HG03378 (cell line): ENCODE measurements at regions not wholly inside any gene's neighbourhood (a gene's known extent, or its start where the extent isn't known, plus 50 kb on each side); places are given as distances from the start of the nearest gene placed in this dataset.

ENCODE experiments used
- ATAC-seq: cut with Tn5 transposase; IDR thresholded peaks from one replicate; pipeline ENCODE4 v1.9.1; 2021; ENCODE audit warnings: mild to moderate bottlenecking, moderate library complexity; ENCODE audit not compliant: unreplicated experiment

- ATAC-seq = no peak
Observed at GRCh38 chr1:103171041-103171590, 62.8 kb upstream of the COL11A1 start.

GRCh38 chr1:103170609-103171008, 62.3 kb upstream of the COL11A1 start:
- ATAC-seq = no peak

DNA sequence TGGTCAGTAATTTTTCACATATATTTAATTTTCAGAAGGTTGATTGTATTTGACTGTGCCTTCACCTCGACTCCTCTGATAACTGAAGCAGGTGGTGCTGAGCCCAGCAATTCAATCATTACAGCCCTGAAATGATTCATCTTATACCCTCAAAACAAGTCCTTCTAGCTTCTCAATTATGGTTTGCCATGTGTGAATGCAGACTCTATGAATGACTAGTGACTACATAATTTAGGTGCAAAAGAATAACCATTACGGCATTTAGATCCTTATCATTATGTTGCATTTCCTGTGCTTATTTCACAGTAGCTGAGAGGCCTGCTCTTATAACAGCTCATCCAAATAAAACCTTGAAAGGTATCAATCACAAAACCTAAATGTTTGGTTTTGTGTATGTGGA, 54.0 kb upstream of the COL11A1 start:
- ATAC-seq = no peak

DNA sequence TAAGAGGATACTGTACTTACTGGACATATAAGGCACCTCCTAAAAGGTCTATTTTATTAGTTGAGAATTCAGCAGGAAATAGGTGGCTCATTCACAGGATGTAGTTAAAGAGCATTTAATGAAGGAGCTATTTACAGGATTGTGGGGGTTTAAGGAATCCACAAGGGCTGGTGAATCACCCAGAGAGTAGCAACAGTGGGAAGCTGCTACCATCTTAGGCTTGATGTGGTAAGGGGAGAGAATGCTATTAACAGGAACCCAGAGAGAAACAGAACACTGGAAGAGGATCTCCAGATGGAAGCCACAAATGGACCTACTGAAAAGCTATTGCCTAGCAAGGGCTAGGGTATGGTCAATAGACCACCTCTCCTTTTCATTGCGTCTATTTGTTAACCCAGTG, 52.0 kb upstream of the COL11A1 start:
- ATAC-seq = no peak
